Mammary epithelial cell (primary cell): ENCODE measurements at regions not wholly inside any gene's neighbourhood (a gene's known extent, or its start where the extent isn't known, plus 50 kb on each side); places are given as distances from the start of the nearest gene placed in this dataset.

Experiments
- CTCF ChIP-seq, 2 donors: IDR thresholded peaks in 1 of 2; conservative IDR thresholded peaks in 1 of 2; 2 replicates each; pipeline ENCODE4 v1.5.1; 2011 to 2012; ENCODE audit warnings: inconsistent platforms in 2 of 2, low read length in 2 of 2, mild to moderate bottlenecking in 2 of 2, control low read depth in 1 of 2, low read depth in 1 of 2; ENCODE audit not compliant: insufficient read depth in 1 of 2; ENCODE audit errors: extremely low read depth in 1 of 2
- EZH2 ChIP-seq: IDR thresholded peaks from 2 replicates; pipeline ENCODE4 v1.6.1; 2012; ENCODE audit warnings: low read length, inconsistent platforms, borderline replicate concordance

- TF ChIP-seq CTCF (conservative IDR thresholded peaks at IDR 0.05 in 1 of 2, IDR thresholded peaks at IDR 0.05 in 1 of 2; ENCODE audit: extremely low read depth in 1 of 2, insufficient read depth in 1 of 2, low read depth in 1 of 2, low read length in 2 of 2) (no peak), EZH2 (no peak)
Observed at GRCh38 chr10:131750973-131751826, 149.6 kb upstream of the PPP2R2D start.
